ENCODE measurements at regions not wholly inside any gene's neighbourhood (a gene's known extent, or its start where the extent isn't known, plus 50 kb on each side); places are given as distances from the start of the nearest gene placed in this dataset.

DNA sequence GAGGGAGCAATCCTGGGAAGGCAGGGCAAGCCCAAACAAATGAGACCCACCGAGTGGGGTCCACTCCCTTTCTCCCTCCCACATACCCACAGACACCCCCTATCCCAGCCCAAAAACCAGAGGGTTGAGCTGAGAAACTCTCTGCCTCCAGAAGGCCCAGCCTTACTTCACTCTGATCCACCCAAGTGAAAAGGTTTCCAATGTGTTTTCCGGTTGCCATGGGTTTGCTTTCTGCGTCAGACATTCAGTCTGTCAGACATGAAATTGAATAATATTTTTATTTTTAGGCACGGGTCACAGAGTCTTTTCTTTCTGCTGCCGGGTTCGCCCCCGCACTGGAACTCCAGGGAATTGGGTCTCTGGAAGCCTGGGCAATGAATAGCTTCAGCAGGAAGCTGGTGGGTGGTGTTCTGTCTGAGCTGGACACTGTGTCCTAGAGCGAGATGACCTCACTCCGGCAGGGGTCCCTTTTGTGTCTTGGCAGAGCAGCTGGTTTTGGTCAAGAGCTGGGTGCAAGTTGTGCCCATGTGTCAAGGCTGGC, 69.8 kb upstream of the CLMN start:
- TF ChIP-seq TAF1 (IDR thresholded peaks at IDR 0.05; ENCODE audit: borderline replicate concordance, insufficient read depth, low read length) (no peak), POLR2AphosphoS5 (IDR thresholded peaks at IDR 0.05; ENCODE audit: low read depth, low read length) (no peak), REST (IDR thresholded peaks at IDR 0.05; ENCODE audit: insufficient read depth in 1 of 2, low read depth in 2 of 2, low read length in 2 of 2) (no peak)
